Neural cell (in vitro differentiated cells): ENCODE measurements at regions not wholly inside any gene's neighbourhood (a gene's known extent, or its start where the extent isn't known, plus 50 kb on each side); places are given as distances from the start of the nearest gene placed in this dataset.

ENCODE experiments used
- H2AFZ ChIP-seq: fragments of 200-600, 300-800 bp; sonication (generic), shearing (Covaris generic); 2 replicates; pipeline ENCODE4 v1.6.0; 2014; ENCODE audit warnings: low read depth, mild to moderate bottlenecking, antibody characterized with exemption, low read length, moderate library complexity
- H3F3A ChIP-seq: fragments of 200-600 bp; shearing (Covaris generic); 2 replicates; pipeline ENCODE4 v1.6.1; 2016; ENCODE audit warnings: mild to moderate bottlenecking, moderate library complexity, mixed read lengths, antibody characterized with exemption, low read length; ENCODE audit not compliant: insufficient read depth, poor library complexity, severe bottlenecking
- H3K27ac ChIP-seq: fragments of 200-600, 300-800 bp; sonication (generic), shearing (Covaris generic); 2 replicates; pipeline ENCODE4 v1.5.1; 2014; ENCODE audit warnings: mild to moderate bottlenecking, low read length, moderate library complexity
- H3K27me3 ChIP-seq: fragments of 300-800, 200-600 bp; sonication (generic), shearing (Covaris generic); 2 replicates; pipeline ENCODE4 v1.6.0; 2014; ENCODE audit warnings: mild to moderate bottlenecking, low read depth, low read length, moderate library complexity; ENCODE audit not compliant: insufficient read depth
- H3K36me3 ChIP-seq: fragments of 300-800, 200-600 bp; sonication (generic), shearing (Covaris generic); 2 replicates; pipeline ENCODE4 v1.5.1; 2014; ENCODE audit warnings: mild to moderate bottlenecking, antibody characterized with exemption, low read length, moderate library complexity; ENCODE audit not compliant: insufficient read depth
- H3K4me2 ChIP-seq: fragments of 300-800, 200-600 bp; sonication (generic), shearing (Covaris generic); 2 replicates; pipeline ENCODE4 v1.6.0; 2014; ENCODE audit warnings: mild to moderate bottlenecking, low read length
- H3K4me3 ChIP-seq: fragments of 300-800, 200-600 bp; sonication (generic), shearing (Covaris generic); 2 replicates; pipeline ENCODE4 v1.5.1; 2014; ENCODE audit warnings: mild to moderate bottlenecking, low read length, moderate library complexity
- H3K79me2 ChIP-seq: fragments of 200-600 bp; shearing (Covaris generic); replicated peaks from 2 replicates; pipeline ENCODE4 v1.6.0; 2014; ENCODE audit warnings: mild to moderate bottlenecking, low read length, moderate library complexity; ENCODE audit not compliant: insufficient read depth
- H3K9ac ChIP-seq: fragments of 300-800, 200-600 bp; sonication (generic), shearing (Covaris generic); 2 replicates; pipeline ENCODE4 v1.6.1; 2016; ENCODE audit warnings: mild to moderate bottlenecking, low read length, mixed read lengths
- H3K9me2 ChIP-seq: fragments of 200-600 bp; shearing (Covaris generic); 2 replicates; pipeline ENCODE4 v1.6.1; 2016; ENCODE audit warnings: mild to moderate bottlenecking, low read length, mixed read lengths; ENCODE audit not compliant: insufficient read depth
- H3K9me3 ChIP-seq: fragments of 200-600, 300-800 bp; sonication (generic), shearing (Covaris generic); 2 replicates; pipeline ENCODE4 v1.6.1; 2016; ENCODE audit warnings: mild to moderate bottlenecking, mixed run types, low read length, moderate library complexity, mixed read lengths
- H4K20me1 ChIP-seq: fragments of 200-600 bp; shearing (Covaris generic); 2 replicates; pipeline ENCODE4 v1.6.1; 2016; ENCODE audit warnings: mild to moderate bottlenecking, mixed run types; ENCODE audit not compliant: insufficient read depth
- CTCF ChIP-seq: fragments of 450-650 bp; IDR thresholded peaks from 2 replicates; pipeline ENCODE4 v1.5.1; 2014; ENCODE audit warnings: antibody characterized with exemption, mild to moderate bottlenecking, moderate library complexity; ENCODE audit not compliant: poor library complexity, severe bottlenecking
- EP300 ChIP-seq: fragments of 450-650 bp; conservative IDR thresholded peaks from 2 replicates; pipeline ENCODE4 v1.6.1; 2014; ENCODE audit warnings: antibody characterized with exemption, mild to moderate bottlenecking, moderate library complexity; ENCODE audit not compliant: poor library complexity, severe bottlenecking
- EZH2 ChIP-seq: fragments of 200-600, 300-800 bp; shearing (Covaris generic), sonication (generic); IDR thresholded peaks from 2 replicates; pipeline ENCODE4 v1.6.1; 2014; ENCODE audit warnings: antibody characterized with exemption, low read length, borderline replicate concordance, mild to moderate bottlenecking; ENCODE audit not compliant: insufficient read depth, poor library complexity, severe bottlenecking
- MXI1 ChIP-seq: fragments of 450-650 bp; conservative IDR thresholded peaks from 2 replicates; pipeline ENCODE4 v1.6.1; 2014; ENCODE audit warnings: antibody characterized with exemption, mild to moderate bottlenecking; ENCODE audit not compliant: poor library complexity, severe bottlenecking
- POLR2AphosphoS5 ChIP-seq: IDR thresholded peaks from 2 replicates; pipeline ENCODE4 v1.6.1; 2012
- RAD21 ChIP-seq: fragments of 450-650 bp; conservative IDR thresholded peaks from 2 replicates; pipeline ENCODE4 v1.6.1; 2014; ENCODE audit warnings: antibody characterized with exemption, mild to moderate bottlenecking, moderate library complexity
- SMC3 ChIP-seq: fragments of 450-650 bp; conservative IDR thresholded peaks from 2 replicates; pipeline ENCODE4 v1.6.1; 2014; ENCODE audit warnings: antibody characterized with exemption, mild to moderate bottlenecking, moderate library complexity; ENCODE audit not compliant: poor library complexity
- TAF1 ChIP-seq: IDR thresholded peaks from 2 replicates; pipeline ENCODE4 v1.6.1; 2012; ENCODE audit warnings: low read depth
- TF ChIP-seq, protein P1 (sequence below): IDR thresholded peaks from 2 replicates; pipeline ENCODE4 v1.6.1; 2012; ENCODE audit warnings: borderline replicate concordance

DNA sequence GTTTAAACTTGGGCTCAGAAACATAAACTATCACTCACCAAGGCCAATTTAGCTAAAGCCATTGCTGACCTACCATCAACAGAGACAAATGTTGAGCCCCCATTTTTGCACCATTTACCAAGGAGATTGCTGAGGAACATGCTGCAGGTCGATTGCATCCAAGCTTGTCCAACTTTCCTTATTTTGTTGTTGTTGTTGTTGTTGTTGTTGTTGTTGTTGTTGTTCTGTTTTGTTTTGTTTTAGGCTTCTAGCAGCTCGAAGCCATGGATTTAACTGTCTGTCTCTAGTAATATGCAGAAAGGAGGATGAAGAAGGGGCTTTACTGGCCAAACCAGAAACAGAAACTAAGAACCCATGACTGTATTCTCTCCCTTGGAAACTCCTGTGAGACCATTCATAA, 571.5 kb downstream of the IRS1 start:
- no peaks in the 10 kb centered on the region for H3F3A ChIP-seq
- H3K4me3 ChIP-seq, result no peak overlapping the region
- H3K4me2 ChIP-seq, result no peak overlapping the region
- H3K79me2 ChIP-seq, result no peaks in the 10 kb centered on the region
- H3K27me3 ChIP-seq, result no peaks in the 10 kb centered on the region
- TF ChIP-seq, protein P1, sequence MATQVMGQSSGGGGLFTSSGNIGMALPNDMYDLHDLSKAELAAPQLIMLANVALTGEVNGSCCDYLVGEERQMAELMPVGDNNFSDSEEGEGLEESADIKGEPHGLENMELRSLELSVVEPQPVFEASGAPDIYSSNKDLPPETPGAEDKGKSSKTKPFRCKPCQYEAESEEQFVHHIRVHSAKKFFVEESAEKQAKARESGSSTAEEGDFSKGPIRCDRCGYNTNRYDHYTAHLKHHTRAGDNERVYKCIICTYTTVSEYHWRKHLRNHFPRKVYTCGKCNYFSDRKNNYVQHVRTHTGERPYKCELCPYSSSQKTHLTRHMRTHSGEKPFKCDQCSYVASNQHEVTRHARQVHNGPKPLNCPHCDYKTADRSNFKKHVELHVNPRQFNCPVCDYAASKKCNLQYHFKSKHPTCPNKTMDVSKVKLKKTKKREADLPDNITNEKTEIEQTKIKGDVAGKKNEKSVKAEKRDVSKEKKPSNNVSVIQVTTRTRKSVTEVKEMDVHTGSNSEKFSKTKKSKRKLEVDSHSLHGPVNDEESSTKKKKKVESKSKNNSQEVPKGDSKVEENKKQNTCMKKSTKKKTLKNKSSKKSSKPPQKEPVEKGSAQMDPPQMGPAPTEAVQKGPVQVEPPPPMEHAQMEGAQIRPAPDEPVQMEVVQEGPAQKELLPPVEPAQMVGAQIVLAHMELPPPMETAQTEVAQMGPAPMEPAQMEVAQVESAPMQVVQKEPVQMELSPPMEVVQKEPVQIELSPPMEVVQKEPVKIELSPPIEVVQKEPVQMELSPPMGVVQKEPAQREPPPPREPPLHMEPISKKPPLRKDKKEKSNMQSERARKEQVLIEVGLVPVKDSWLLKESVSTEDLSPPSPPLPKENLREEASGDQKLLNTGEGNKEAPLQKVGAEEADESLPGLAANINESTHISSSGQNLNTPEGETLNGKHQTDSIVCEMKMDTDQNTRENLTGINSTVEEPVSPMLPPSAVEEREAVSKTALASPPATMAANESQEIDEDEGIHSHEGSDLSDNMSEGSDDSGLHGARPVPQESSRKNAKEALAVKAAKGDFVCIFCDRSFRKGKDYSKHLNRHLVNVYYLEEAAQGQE, result no peak
- TF ChIP-seq CTCF, result no peak
- no peak for TF ChIP-seq RAD21
- TF ChIP-seq SMC3, result no peak
- H3K9me3 ChIP-seq, result no peaks in the 10 kb centered on the region
- no peak overlapping the region for H2AFZ ChIP-seq
- H3K27ac ChIP-seq, result no peak overlapping the region
- no peaks in the 10 kb centered on the region for H4K20me1 ChIP-seq
- no peaks in the 10 kb centered on the region for H3K36me3 ChIP-seq
- no peaks in the 10 kb centered on the region for H3K9me2 ChIP-seq
- no peak overlapping the region for H3K9ac ChIP-seq

DNA sequence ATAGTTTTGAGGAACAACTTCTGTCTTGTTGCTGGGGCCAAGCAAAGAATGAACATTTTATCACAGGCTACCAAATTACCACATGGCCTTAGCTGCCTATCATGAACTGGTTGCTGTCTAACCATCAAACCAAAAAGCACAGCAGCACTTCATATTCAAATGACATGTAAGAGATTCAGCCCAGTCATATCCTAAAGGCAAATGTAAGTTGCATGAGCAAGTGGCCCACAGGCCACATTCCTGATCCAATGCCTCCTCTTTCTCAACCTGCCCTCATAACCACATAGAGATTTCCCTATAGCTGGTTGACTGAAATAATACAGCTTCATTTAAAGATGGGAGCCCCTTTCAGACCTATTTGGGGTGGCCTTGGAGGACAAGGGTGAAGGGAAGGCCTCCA, 572.3 kb downstream of the IRS1 start:
- Histone ChIP-seq H3K9me2 (no peaks in the 10 kb centered on the region), H3K4me2 (no peak overlapping the region), H4K20me1 (no peaks in the 10 kb centered on the region), H3K9me3 (no peaks in the 10 kb centered on the region), H3K36me3 (no peaks in the 10 kb centered on the region), H3K79me2 (no peaks in the 10 kb centered on the region), H3K27me3 (no peaks in the 10 kb centered on the region), H3F3A (no peaks in the 10 kb centered on the region), H3K9ac (no peak overlapping the region), H3K4me3 (no peak overlapping the region), H3K27ac (no peak overlapping the region), H2AFZ (no peak overlapping the region)
- no peak for TF ChIP-seq MXI1
- TF ChIP-seq POLR2AphosphoS5, result no peak
- TF ChIP-seq, protein P1, result no peak
- no peak for TF ChIP-seq RAD21
- no peak for TF ChIP-seq EP300
- TF ChIP-seq EZH2, result no peak
- no peak for TF ChIP-seq CTCF
- no peak for TF ChIP-seq SMC3
- TF ChIP-seq TAF1, result no peak
